HG03135 (cell line): ENCODE measurements at regions not wholly inside any gene's neighbourhood (a gene's known extent, or its start where the extent isn't known, plus 50 kb on each side); places are given as distances from the start of the nearest gene placed in this dataset.

Source experiments
- ATAC-seq: cut with Tn5 transposase; IDR thresholded peaks from one replicate; pipeline ENCODE4 v1.9.1; 2021; ENCODE audit warnings: mild to moderate bottlenecking, moderate library complexity; ENCODE audit not compliant: unreplicated experiment

DNA sequence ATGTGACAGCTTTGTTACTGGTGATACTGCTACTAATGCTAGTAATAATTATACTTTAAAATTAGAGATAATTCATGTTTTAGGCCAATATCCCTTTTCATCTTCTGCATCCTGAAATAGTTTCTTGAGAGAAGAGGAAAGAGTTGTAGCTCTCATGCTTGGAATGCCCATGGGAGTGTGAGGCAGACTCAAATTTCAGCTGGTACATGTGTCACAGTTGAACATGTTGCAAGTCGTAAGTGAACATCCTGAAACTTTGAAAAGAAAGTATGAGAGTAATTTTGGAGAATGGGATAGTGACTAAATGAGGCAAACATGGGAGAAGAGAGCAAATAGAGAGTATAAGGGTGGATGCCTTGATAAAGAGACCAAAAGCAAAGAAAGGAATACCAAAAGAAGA lies 168.0 kb downstream of the TMTC3 start:
- ATAC-seq, result no peak

DNA sequence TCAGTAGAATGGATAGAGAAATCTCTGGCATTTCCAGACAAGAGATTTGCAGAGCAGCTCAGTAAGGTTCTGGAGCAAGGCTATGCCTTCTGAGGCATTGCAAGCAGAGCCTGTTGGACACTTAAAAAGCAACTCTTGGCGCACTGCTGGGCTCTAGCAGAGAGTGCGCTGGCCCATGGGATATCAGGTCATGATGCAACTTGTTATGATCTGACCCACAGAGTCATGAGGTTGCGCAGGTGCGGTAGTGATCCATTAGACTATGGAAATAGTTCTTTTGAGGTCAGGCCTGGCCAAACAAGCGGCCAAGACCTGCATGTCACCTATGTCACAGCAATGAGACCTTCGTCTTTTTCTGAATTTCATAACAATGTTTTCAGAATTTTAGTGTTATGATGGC lies 168.6 kb downstream of the TMTC3 start:
- no peak for ATAC-seq

DNA sequence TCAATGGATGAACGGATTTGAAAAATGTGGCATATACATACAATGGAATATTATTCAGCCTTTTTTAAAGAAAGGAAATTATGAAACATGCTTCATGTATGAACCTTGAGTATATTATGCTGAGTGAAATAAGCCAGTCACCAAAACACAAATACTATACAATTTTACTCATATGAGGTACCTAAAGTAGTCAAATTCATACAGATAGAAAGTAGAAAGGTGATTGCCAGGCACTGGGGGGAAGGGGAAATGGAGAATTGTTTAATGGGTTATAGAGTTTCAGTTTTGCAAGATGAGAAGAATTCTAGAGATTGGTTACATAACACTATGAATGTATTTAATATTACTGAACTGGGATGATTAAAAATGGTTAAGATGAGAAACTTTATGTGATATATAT lies 171.4 kb downstream of the TMTC3 start:
- no peak for ATAC-seq

DNA sequence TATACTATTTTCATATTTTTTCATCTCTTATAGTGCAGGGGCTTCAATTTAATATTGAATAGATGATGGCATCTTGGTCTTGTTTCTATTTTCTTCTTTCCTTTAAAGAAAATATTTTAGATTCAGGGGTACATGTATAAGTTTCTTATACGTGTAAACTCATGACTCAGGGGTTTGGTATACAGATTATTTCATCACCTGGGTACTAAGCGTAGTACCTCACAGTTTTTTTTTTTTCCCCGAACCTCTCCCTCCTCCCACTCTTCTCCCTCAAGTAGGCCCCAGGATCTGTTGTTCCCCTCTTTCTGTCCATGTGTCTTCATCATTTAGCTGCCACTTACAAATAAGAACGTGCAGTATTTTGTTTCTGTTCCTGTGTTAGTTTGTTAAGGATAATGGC lies 172.6 kb downstream of the TMTC3 start:
- no peak for ATAC-seq

DNA sequence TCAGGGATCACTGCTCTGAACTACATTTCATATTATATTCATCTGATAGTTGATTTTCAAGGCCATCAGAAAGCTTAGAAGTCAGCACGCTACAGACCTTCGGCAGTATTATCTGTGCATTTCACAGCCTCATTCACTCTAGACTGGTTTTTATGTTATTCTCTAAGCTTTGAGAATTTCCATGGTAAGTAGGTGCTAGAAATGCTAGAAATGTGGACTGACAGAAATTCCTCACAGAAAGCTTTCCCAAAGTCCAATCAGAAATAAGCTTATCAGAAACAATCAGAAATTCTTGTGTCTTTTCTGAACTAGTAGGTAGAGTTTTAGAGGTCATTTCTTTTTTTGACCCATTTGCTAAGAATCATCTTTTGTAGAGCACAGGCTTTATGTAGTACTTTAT lies 176.6 kb downstream of the TMTC3 start:
- no peak for ATAC-seq

DNA sequence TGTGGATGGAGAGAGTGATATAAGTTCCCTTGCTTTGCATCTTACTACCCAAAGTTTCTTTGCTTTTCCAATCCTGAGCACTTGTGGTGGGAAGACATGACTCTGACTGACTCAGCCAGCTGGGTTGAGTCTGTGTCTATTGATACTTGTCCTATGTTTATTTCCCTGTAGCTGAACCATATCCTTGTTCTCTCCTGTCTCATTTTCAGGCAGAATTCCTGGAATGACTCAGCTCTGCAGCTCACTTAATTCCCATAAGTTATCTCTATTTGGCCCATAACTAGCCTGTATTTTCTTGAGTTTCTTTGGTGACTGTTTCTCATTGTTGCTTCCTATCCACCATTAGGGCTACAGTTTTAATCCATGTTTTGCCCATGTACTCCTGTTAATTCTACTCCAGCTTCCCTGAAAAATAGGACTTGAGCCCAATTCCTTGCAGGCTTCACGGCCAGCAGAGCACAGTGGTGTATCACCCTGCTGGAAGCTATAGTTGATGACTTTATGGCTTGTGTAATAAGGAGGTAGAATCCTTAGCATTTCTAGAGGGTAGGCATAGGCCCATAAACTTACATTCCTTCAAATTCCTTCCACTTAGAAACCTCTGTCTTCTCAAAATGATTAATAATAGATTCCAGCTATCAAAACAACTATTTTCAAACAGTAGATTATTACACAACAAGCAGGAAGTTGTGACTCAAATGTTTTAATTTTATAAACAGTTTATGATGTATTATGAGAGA lies 183.1 kb downstream of the TMTC3 start:
- ATAC-seq, result no peak

DNA sequence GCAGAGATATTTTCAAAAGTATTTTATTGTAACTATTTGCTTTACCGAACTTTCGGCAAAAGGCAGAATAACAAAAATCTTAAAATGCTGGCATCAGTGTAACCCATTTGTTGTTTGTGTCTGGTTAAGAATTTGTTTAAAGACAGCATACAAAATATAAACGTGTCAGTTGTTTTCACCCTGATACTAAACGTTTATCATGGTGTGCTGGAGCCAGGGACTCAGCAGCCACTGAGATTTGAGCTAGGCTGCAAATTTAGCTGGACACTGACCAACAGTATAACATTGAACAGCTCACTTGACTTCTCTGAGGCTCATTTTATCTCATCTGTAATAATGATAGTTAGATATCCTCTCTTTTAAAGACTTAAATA lies 183.7 kb downstream of the TMTC3 start:
- no peak for ATAC-seq

DNA sequence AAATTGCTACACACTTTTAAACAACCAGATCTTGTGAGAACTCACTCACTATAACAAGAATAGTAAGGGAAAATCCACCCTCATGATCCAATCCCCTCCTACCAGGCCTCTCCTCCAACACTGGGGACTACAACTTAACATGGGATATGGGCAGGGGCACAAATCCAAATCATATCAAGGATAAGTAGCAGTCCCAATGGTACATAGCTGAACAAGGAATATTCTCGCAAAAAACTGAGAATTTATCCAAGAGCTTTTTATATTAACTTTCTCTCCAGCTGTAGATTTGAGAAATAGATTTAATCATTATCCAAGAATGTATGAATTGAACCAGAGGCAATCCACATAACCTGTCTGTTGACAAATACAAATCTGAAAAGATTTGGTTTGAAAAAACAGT lies 185.2 kb downstream of the TMTC3 start:
- no peak for ATAC-seq

DNA sequence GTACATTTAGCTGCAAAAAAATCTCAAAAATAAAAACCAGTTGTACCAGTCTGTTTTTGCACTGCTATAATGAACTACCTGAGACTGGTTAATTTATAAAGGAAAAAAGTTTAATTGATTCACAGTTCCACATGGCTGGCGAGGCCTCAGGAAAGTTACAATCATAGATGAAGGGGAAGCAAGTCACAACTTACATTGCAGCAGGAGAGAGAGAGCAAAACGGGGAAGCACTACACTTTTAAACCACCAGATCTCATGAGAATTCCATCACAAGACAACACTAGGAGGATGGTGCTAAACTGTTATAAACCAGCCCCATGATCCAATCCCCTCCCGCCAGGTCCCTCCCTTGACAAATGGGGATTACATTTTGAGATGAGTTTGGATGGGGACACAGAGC lies 186.0 kb downstream of the TMTC3 start:
- no peak for ATAC-seq

DNA sequence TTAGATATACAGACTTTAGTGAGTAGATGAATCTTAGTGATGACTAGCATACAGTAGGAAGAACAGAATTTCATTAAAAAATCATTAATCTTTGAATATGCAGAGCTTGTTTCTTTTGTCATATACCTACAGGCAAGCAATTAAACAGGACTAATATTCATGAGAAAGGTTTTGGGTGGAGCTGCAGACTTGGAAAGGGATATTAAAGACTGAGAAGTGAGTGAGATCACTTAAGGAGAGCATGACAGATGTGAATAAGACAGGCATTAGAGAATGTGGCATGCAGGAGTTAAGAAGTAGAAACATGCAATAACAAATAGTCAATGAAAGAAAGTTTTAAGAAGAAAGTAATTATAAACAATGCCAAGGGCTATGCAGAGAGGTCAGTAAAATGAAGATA lies 187.7 kb downstream of the TMTC3 start:
- ATAC-seq, result no peak

DNA sequence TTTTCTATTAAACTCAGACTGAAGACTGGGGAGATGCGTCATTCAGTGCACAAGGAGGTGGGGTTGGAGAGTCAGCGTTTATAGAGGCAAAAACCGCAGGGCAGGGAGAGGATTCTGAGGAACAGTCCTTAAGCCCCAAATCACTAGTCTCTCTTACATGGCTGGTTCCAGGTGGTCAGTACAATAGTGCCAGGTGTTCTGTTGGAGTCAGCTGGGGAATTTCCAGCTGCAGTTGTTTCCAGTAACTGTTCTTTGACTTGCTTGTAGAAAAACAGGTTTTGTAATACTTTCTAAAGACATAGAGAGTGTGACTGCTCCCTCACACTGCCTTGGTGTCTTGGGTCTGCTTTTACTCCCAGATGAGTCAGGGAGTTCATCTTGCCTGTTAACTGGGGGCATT lies 192.2 kb downstream of the TMTC3 start:
- ATAC-seq, result no peak

DNA sequence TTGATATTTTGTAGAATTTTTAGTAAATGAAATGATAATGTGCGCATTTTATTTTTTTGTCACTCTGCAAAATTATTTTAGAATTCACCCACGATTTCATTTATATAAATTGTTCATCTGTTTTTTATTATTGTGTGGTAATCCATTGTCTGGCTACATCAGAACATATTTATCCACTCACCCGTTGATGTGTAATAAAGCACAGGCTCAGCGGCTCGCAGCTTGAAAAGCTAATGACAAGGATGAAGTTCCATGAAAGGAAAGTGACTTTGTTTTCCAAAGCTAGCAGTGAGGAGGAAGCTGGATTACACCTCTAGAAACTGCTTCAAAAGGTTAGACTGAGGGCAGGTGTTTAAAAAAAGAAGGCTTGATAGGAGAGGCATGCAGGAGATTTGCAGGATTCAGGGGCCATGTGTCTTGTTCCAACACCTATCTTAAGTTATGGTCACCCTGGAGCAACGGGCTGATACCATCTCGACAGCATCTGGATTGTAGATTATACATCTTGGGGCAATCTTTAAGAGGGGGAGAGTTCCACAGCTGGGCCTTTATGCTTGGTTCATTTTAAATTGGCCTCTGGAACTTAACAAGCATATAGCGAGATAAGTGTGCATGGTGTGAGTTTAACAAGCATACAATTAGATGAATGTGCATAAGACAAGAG lies 194.1 kb downstream of the TMTC3 start:
- no peak for ATAC-seq

DNA sequence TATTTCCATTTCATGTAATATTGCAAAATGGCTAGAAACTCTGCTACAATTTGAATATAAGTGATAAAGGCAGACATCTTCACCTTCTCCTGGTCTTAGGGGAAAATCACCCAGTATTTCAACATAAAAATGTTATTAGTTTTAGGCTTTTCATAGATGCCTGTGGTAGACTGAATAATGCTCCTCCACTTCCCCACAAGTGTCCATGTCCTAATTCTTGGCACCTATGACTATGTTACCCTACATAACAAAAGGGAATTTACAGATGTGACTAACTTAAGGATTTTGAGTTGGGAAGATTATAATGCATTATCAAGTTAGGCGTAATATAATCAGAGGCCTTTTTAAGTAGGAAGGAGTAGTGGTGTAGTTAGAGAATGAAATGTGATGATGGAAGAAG lies 196.4 kb downstream of the TMTC3 start:
- ATAC-seq, result no peak

DNA sequence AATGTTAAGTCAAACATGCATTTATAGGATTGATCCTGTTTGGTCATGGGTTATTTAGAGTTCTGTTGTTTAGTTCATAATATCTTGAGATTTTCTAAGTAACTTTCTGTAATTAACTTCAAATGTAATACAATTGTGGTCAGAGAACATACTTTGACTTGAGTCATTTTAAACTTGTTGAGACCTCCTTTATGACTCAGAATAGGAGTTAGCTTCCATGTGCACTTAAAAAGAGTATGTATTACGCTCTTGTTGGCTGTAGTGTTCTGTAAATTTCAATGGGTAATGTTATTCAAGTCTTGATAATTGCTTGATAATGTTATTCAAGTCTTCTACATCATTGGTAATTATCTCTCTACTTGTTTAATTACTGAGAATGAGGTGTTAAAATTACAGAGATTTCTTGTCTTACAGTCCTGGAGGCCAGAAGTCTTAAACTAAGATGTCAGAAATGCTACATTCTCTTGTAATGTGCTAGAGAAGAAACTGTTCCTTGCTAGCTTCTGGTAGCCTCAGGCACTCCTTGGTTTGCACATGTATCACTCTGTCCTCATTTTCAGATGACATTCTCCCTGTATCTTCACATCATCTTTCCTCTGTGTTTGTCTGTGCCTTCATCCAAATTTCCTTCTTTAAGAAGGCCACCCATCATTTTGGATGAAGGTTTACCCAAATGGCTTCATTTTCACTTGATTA lies 197.3 kb downstream of the TMTC3 start:
- no peak for ATAC-seq

DNA sequence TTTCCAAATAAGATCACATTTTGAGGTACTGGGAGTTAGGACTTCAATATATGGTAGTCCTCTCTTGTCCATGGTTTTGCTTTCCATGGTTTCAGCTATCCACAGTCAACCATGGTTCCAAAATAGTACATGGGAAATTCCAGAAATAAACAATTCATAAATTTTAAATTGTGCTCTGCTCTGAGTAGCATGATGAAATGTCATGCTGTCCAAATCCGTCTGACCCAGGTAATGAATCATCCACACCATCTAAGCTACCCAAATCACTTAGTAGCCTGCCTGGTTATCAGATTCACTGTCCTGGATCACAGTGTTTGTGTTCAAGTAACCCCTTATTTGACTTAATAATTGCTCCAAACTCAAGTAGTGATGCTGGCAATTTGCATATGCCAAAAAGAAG lies 197.9 kb downstream of the TMTC3 start:
- no peak for ATAC-seq

DNA sequence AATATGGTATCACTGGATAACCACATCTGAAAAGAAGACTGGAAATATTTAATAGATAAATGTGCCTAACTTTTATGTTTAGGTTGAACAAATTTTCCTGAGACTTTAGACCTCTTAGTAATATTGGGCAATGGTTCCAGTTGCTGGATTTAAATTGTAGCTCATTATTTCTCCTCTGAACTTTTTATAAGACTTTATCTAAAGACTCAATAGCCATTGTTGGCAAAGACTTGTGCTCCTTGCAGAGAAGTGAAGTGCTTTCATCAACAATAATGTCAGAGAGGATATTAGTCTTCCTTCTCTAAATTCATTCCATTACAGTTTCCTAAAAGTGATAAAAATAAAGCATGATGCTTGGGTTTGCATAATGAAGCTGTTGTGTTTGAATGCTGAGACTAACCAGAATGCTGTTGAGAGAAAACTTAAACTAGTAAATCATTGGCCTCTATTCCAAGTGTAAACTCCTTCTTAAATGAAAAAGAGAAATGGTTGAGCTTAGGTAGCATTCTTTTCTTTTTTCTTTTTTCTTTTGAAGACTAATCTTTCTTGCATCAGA lies 200.2 kb downstream of the TMTC3 start:
- no peak for ATAC-seq

DNA sequence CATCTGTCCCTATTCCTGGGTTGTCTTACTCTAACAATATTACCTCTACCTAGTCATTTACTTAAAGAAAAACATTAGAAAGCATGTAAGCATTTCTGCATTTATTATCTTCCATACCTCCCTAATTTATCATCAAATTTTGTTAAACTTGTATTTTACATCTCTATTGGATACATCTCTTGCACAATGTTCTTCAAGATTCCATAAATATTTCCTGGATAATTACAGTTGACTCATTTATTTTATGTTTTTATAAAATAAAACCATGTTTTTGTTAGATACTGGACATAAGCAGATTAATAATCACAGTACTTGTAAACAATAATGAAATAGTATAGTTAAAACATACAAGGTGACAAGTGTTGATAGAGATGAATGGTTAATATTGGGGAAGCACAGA lies 209.0 kb downstream of the TMTC3 start:
- ATAC-seq, result no peak

DNA sequence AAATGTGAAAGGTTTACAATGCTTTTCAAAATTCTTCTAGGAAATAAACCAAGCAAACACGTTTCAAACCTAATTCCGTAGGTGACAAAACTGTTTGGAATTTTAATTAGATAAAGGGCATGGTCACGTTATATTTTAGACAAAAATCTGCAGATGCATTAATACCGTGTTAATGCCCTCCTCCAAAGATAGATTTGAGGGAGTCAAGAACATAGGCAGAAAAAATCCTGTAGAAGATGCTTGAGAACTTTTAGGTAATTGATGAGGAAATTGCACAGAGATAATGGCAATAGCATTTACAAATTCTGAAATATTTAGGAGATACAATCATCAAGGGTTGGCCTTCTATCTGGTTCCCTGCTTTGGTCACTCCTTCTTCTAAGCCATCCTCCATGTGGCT lies 212.6 kb downstream of the TMTC3 start:
- ATAC-seq, result no peak

DNA sequence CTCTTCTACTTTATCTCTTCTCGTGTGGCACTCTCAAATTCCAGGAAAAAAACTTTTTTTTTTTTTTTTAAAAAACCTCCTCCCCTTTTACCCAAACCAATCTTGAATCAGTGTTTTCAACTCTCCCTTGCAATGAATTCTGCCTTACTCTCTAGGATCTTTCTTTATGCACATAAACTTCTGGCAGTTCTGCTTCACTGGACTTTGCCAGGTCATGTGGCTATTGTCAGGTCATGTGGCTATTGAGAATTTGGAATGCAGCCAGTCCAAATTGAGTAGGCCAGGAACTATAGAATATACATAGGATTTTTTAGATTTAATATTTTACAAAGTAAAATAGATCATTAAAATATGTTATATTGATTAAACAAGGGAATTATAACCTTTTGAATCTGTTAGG lies 218.2 kb downstream of the TMTC3 start:
- no peak for ATAC-seq

DNA sequence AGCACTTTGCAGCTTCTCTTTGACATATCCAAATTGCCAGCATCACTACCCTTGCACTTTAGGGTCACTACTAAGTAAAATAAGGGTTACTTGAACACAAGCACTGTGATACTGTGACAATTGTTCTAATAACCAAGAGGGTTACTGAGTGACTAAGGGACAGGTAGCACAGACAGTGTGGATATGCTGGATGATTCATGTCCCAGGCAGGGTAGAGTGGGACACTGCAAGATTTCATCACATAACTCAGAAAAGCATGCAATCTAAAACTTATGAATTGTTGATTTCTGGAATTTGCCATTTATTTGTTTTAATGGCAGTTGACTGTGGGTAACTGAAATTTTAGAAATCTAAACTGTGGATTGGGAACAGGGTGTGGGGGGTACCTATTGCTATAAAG lies 218.8 kb downstream of the KITLG start:
- ATAC-seq, result no peak

DNA sequence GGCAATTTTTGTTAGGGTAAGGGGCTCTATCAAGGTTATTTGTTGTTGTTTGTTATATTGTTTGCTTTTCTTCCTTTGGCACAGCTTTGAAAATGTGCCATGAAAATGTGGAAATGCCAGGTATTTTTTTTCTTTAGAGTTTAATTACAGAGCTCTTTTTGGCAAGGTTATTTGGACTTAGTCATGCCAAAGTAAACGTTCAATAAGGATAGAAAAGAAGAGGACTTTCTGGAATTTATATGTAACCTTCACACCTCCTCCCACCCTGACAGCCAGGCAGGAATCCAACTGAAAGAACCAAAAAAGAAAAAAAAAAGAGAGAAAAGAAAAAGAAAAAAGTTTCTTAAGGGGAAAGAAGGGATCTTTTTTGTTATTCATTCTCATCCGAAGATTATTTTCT lies 217.8 kb downstream of the KITLG start:
- ATAC-seq, result no peak

DNA sequence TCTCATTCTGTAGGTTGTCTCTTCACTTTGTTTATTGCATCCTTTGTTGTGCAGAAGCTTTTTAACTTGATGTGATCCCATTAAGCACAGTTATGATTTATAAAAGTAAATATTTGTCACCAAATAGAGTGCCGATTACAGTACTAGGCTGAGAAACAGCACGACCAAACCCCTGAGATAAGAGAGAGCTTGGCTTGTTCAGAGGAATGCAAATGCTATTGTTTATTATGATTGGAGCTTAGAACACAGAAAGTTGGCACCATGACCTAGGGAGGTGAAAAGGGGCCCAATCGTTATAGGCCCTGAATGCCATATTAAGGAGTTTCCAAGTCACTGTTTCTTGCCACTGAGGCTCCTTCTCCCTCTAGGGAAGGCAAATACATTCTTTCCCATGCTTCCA lies 214.9 kb downstream of the KITLG start:
- no peak for ATAC-seq
